Neuron (in vitro differentiated cells): ENCODE measurements at regions not wholly inside any gene's neighbourhood (a gene's known extent, or its start where the extent isn't known, plus 50 kb on each side); places are given as distances from the start of the nearest gene placed in this dataset.
"Not testable (repeated sequence)": the region's sequence is repeated elsewhere in the genome, so short reads cannot be mapped to it uniquely, and the experiment has no call there.

Experiments
- H2AFZ ChIP-seq: one replicate; pipeline ENCODE4 v1.6.1; 2013; ENCODE audit warnings: low read depth, mild to moderate bottlenecking, inconsistent platforms, low read length, moderate library complexity
- H3K27me3 ChIP-seq: one replicate; pipeline ENCODE4 v1.6.1; 2013; ENCODE audit warnings: low read length; ENCODE audit not compliant: insufficient read depth
- H3K36me3 ChIP-seq: one replicate; pipeline ENCODE4 v1.6.1; 2013; ENCODE audit warnings: low read length; ENCODE audit not compliant: insufficient read depth
- H3K4me1 ChIP-seq: one replicate; pipeline ENCODE4 v1.6.1; 2013; ENCODE audit warnings: low read length; ENCODE audit not compliant: insufficient read depth
- H3K4me3 ChIP-seq: 2 replicates; pipeline ENCODE4 v1.5.1; 2013; ENCODE audit warnings: mild to moderate bottlenecking, low read length, moderate library complexity
- H3K9me3 ChIP-seq: one replicate; pipeline ENCODE4 v1.6.1; 2013; ENCODE audit warnings: low read length

DNA sequence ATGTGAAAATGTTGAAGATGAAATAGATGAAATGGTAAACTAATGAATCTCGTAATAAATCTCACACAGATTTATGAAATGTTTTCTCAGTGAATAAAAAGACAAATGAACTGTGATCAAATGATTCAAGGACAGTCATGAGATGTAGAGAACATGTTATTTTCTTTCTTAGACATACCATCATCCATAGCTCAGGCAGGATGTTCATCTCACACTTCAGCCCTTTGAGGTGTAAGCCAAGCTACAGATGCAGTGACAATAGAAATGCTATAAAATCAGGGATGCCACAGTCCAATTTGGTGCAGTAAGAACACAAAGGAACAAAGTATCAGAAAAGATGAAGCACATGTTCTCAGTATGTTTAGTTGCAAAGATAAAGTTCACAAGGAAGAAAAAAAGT, 242.7 kb upstream of the KRR1 start:
- H3K4me1 ChIP-seq = no peaks in the 10 kb centered on the region
- no peaks in the 10 kb centered on the region for H3K27me3 ChIP-seq
- H2AFZ ChIP-seq = no peak overlapping the region
- H3K4me3 ChIP-seq = no peak overlapping the region
- H3K36me3 ChIP-seq = no peaks in the 10 kb centered on the region
- no peaks in the 10 kb centered on the region for H3K9me3 ChIP-seq

DNA sequence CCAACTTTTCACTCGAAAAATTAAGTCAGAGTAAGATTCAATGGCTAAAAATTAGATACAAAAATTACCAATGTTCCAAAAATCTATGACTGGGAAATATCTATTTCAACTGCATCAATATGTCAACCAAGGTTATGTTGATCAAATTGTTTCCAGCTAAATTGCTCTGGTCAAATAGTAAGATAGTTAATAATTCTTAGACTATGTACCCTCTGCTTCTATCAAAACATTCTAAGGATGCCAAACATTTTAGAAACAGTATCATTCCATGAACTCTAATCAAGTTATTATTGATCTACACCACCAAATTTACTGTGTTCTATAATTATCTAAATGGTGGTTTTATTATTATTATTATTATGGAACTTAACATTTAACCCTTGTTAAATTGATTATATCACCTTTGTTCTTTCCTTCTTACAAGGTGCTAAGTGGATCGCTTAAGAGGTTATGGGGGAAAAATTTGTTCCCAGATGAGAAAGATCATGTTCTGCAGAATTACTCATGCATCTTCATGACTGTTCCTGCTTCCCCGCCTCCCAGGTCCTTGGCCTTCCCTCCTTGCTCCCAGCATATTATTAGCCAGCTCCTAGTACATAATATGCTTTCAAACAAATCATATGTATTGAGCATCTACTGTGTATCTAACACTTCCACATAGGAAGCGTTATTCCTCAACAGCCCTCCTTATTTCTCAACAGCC, 240.5 kb upstream of the KRR1 start:
- H2AFZ ChIP-seq = no peak overlapping the region
- no peaks in the 10 kb centered on the region for H3K4me1 ChIP-seq
- H3K4me3 ChIP-seq = no peak overlapping the region
- no peaks in the 10 kb centered on the region for H3K9me3 ChIP-seq
- no peaks in the 10 kb centered on the region for H3K36me3 ChIP-seq
- no peaks in the 10 kb centered on the region for H3K27me3 ChIP-seq

DNA sequence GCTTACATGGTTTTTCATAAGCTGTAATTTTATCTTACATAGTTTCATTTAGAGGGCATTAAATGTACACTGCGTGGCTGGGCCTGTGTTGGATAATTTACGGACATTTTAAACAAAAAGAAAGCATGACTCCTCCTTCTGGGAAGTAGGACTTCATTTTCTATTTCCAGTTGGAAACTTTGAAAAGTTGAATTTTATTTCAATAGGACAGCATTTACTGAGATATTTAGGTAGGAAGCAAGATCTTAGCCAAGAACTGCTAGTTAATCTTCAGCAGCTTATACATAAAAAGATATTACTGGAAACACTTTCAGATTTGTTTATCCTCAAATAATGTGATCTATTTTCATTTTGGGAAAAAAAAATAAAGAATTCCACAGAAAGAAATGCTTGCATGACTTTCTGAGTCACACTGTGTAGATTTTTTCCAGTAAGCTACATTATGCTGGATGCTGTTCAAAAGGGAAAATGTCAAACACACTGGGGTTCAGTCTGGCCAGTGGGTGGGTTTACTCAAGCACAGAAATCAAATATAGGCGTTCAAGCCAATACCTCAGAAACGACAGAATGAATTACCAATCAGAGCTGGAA, 239.4 kb upstream of the KRR1 start:
- H3K27me3 ChIP-seq = no peaks in the 10 kb centered on the region
- H3K4me1 ChIP-seq = no peaks in the 10 kb centered on the region
- H3K4me3 ChIP-seq = no peak overlapping the region
- H2AFZ ChIP-seq = no peak overlapping the region
- no peaks in the 10 kb centered on the region for H3K36me3 ChIP-seq
- no peaks in the 10 kb centered on the region for H3K9me3 ChIP-seq

DNA sequence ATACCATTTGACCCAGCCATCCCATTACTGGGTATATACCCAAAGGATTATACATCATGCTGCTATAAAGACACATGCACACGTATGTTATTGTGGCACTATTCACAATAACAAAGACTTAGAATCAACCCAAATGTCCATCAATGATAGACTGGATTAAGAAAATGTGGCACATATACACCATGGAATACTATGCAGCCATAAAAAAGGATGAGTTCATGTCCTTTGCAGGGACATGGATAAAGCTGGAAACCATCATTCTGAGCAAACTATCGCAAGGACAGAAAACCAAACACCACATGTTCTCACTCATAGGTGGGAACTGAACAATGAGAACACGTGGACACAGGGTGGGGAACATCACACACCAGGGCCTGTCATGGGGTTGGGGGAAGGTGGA, 237.6 kb upstream of the KRR1 start:
- not testable (repeated sequence) for H3K9me3 ChIP-seq, H3K4me1 ChIP-seq, H3K36me3 ChIP-seq, H3K4me3 ChIP-seq, H3K27me3 ChIP-seq, H2AFZ ChIP-seq

DNA sequence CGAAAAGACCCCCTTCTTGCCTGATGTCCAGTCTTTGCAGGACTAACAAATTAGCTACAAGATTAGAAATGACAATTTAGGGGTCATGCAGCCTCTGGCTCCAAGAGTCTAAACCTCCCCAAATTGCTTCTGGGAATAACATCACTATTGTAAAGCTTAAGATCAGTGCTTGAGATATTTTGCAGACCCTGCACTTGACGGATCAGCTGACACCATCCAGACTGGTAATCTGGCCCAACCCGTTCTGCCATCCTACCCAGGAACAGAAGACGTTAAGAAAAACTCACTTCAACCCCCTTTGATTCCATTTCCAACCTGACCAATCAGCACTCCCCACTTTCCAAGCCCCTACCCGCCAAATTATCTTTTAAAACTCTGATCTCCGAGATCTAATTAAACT, 236.7 kb upstream of the KRR1 start:
- Histone ChIP-seq H3K36me3 (no peaks in the 10 kb centered on the region), H2AFZ (no peak overlapping the region), H3K4me3 (no peak overlapping the region), H3K9me3 (no peaks in the 10 kb centered on the region), H3K27me3 (no peaks in the 10 kb centered on the region), H3K4me1 (no peaks in the 10 kb centered on the region)

DNA sequence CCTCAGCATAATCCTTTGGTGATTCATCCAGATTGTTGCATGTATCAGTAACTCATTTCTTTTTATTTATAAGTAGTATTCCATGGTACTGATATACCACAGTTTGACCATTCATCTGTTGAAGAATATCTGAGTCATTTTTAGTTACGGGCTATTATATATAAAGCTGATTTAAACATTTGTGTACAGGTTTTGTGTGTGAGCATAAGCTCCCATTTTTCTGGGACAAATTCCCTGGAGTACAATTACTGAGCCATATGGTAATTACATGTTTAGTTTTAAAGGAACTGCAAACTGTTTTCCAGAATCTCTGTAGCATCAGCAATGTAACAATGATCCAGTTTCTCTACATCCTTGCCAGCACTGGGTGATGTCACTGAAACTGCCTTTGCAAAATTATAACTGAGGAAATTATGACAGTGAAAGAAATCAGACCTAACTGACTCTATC, 236.2 kb upstream of the KRR1 start:
- Histone ChIP-seq H3K4me3 (no peak overlapping the region), H3K4me1 (no peaks in the 10 kb centered on the region), H2AFZ (no peak overlapping the region), H3K36me3 (no peaks in the 10 kb centered on the region), H3K9me3 (no peaks in the 10 kb centered on the region), H3K27me3 (no peaks in the 10 kb centered on the region)

DNA sequence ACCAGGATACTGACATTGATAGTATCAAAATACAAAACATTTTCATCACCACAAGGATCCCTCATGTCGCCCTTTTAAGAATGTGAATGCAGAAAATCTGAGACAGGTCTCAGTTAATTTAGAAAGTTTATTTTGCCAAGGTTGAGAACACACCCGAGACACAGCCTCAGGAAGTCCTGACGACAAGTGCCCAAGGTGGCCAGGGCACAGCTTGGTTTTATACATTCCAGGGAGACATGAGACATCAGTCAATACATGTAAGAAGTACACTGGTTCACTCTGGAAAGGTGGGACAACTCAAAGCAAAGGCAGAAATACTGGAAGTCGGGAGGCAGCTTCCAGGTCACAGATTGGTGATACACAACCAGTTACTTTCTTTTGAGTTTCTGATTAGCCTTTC, 235.2 kb upstream of the KRR1 start:
- Histone ChIP-seq H2AFZ (no peak overlapping the region), H3K4me3 (no peak overlapping the region), H3K36me3 (no peaks in the 10 kb centered on the region), H3K27me3 (no peaks in the 10 kb centered on the region), H3K4me1 (no peaks in the 10 kb centered on the region), H3K9me3 (no peaks in the 10 kb centered on the region)

DNA sequence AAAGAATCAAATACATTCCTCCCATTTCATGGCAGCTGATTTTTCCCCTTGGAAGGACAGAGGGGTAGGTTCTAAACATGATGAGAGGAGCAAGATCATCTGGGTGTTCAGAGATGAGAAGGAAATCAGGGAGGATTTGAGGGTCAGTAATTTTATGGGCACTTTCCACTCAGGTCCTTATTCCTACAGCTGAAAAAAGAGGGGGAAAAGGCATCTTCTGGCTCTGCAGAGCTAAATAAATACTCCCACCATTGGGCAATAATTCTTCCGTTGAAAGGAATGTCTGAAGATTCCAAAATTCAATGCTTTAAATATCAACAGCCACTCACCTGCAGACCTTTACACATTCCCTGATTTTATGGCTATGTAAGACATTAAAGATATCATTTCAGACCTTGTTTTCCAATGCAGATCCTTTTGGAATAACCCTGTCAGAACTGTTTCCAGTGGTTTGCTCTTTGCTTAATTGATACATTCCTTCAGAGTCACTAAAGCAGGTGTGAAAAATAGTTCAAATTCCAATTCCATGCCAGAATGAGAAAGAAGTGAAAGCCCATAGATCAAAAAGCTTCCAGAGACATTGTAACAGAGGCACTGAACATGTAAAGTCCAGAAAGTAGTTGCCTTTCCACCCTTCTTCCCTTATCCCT, 233.3 kb upstream of the KRR1 start:
- Histone ChIP-seq H3K36me3 (no peaks in the 10 kb centered on the region), H3K4me3 (no peak overlapping the region)

DNA sequence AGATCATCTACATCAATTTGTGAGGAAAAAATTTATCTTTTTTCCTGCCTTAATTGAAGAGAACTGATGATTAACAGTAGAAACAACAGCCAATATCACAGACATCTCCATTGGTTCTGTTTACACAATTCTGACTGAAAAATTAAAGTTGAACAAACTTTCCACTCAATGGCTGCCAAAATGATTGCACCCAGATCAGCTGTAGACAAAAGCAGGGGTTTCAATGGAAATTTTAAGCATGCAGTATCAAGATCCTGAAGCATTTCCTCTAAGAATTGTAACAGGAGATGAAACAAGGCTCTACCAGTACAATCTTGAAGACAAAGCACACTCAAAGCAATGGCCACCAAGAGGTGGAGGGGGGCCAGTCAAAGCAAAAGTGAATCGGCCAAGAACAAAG, 231.6 kb upstream of the KRR1 start:
- no peak overlapping the region for H3K4me3 ChIP-seq
- no peaks in the 10 kb centered on the region for H3K9me3 ChIP-seq
- H3K4me1 ChIP-seq = no peaks in the 10 kb centered on the region
- no peaks in the 10 kb centered on the region for H3K36me3 ChIP-seq
- no peaks in the 10 kb centered on the region for H3K27me3 ChIP-seq
- no peak overlapping the region for H2AFZ ChIP-seq

More for the DNA sequence above, 233.3 kb upstream of the KRR1 start:
- Histone ChIP-seq H3K27me3 (no peaks in the 10 kb centered on the region), H3K9me3 (no peaks in the 10 kb centered on the region), H2AFZ (no peak overlapping the region), H3K4me1 (no peaks in the 10 kb centered on the region)

DNA sequence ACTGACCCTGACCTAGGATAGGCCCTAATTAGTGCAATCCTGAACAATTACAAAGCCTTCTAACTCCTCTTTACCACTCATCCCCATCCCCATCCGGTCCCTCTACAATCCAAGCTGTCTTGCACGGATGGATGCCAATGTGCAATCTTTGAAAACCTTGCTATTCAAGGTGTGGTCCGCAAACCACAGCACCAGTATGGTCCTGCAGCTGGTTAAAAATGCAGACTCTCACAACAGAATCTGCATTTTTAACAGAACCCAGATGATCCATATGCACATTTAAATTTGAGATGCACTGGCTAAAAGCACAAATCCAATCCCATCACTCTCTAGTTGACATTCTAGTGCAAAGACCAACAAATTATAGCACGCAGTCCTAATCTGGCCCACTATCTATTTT, 230.6 kb upstream of the KRR1 start:
- no peaks in the 10 kb centered on the region for H3K4me1 ChIP-seq
- no peak overlapping the region for H3K4me3 ChIP-seq
- H3K36me3 ChIP-seq = no peaks in the 10 kb centered on the region
- no peaks in the 10 kb centered on the region for H3K27me3 ChIP-seq
- no peaks in the 10 kb centered on the region for H3K9me3 ChIP-seq
- H2AFZ ChIP-seq = no peak overlapping the region

DNA sequence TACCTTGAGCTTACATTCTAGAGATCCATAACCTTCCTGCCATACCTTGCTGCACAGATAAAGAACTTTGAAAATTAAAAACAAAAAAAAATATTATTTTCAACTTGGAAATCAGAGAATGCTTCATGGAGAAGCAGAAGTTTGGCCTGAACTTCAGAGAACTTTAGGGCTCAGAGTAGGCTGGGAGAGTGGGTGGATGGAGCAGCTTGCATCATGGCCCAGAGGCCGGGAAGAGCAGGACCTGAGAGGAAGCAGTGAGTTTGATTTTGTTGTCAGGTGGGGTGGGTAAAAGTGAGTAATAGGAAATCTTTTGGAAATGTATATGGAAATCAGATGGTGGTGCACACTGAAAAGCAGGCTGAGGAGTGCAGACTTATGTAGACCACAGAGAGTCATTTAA, 228.5 kb upstream of the KRR1 start:
- Histone ChIP-seq H3K4me1 (no peaks in the 10 kb centered on the region), H3K9me3 (no peaks in the 10 kb centered on the region), H2AFZ (no peak overlapping the region), H3K27me3 (no peaks in the 10 kb centered on the region), H3K4me3 (no peak overlapping the region), H3K36me3 (no peaks in the 10 kb centered on the region)

DNA sequence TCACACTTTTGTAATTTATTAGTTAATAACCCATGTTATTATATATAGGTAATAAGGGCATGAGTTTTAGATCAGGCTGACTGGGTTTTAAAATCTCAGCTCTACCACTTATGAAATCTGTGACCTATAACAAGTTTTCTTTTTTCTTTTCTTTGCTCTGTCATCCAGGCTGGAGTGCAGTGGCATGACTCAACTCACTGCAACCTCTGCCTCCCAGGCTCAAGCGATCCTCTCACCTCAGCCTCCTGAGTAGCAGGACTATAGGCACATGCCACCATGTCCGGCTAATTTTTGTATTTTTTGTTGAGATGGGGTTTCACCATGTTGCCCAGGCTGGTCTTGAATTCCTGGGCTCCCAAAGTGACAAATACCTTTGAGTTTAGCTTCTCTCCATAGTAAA, 227.7 kb upstream of the KRR1 start:
- not testable (repeated sequence) for H3K36me3 ChIP-seq, H3K27me3 ChIP-seq, H3K4me3 ChIP-seq, H3K9me3 ChIP-seq, H3K4me1 ChIP-seq, H2AFZ ChIP-seq

DNA sequence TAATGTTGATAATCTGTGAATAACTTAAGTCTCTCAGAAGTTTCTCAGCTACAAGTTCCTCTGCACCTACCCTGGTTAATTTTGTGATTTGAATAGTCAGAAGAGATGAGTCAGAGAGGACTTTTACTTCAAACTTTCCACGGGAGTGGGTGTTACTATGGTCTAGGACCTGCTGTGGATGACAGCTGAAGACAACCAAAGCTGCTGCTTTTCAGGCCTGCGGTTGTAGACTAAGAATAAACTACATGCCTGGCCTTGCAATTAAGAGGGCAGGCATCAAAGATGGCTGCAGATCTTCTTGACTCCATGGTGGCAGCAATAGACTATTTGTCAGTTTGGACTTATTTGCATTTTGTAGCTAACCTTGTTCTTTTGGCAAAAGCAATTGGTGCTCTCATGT, 227.1 kb upstream of the KRR1 start:
- H3K27me3 ChIP-seq = no peaks in the 10 kb centered on the region
- H2AFZ ChIP-seq = no peak overlapping the region
- H3K4me1 ChIP-seq = no peaks in the 10 kb centered on the region
- H3K4me3 ChIP-seq = no peak overlapping the region
- H3K36me3 ChIP-seq = no peaks in the 10 kb centered on the region
- no peaks in the 10 kb centered on the region for H3K9me3 ChIP-seq
